MCF 10A (cell line): ENCODE measurements at regions not wholly inside any gene's neighbourhood (a gene's known extent, or its start where the extent isn't known, plus 50 kb on each side); places are given as distances from the start of the nearest gene placed in this dataset.

Source experiments
- BruUV-seq: library from RNA; stranded (reverse); fragments of 400-500 nt; replicated peaks from 2 replicates; lab custom pipeline; 2021; lab: Mats Ljungman, UMichigan
- CTCF ChIA-PET: fragments of 300-600 bp; sonication (Branson Sonifier 250); formaldehyde crosslinking; extraction: SDS; loops from one replicate; lab custom pipeline; 2021; ENCODE audit warnings: antibody characterized with exemption, inconsistent platforms; lab: Yijun Ruan, JAX
- POLR2A ChIA-PET: fragments of 300-600, 350-650 bp; sonication (Branson Sonifier 250); formaldehyde crosslinking; extraction: SDS; loops from one replicate; lab custom pipeline; 2020; ENCODE audit warnings: antibody characterized with exemption, inconsistent platforms; lab: Yijun Ruan, JAX
- DNase-seq: peaks from one replicate; pipeline ENCODE4 v3.0.0-alpha.2; 2018; ENCODE audit not compliant: unreplicated experiment
- H3K27ac Mint-ChIP-seq: one replicate; pipeline ENCODE4 v1.8.0; 2022; ENCODE audit warnings: mild to moderate bottlenecking, low read depth, mixed read lengths; ENCODE audit not compliant: unreplicated experiment
- H3K27me3 Mint-ChIP-seq: one replicate; pipeline ENCODE4 v1.8.0; 2022; ENCODE audit warnings: mixed read lengths; ENCODE audit not compliant: insufficient read depth, unreplicated experiment
- H3K36me3 Mint-ChIP-seq: one replicate; pipeline ENCODE4 v1.8.0; 2022; ENCODE audit warnings: mild to moderate bottlenecking, moderate library complexity, mixed read lengths; ENCODE audit not compliant: insufficient read depth, unreplicated experiment
- H3K4me1 Mint-ChIP-seq: one replicate; pipeline ENCODE4 v1.8.0; 2022; ENCODE audit warnings: mixed read lengths; ENCODE audit not compliant: insufficient read depth, unreplicated experiment
- H3K4me3 Mint-ChIP-seq: one replicate; pipeline ENCODE4 v1.8.0; 2022; ENCODE audit warnings: mild to moderate bottlenecking, moderate library complexity, mixed read lengths; ENCODE audit not compliant: unreplicated experiment
- H3K9me3 Mint-ChIP-seq: one replicate; pipeline ENCODE4 v1.8.0; 2022; ENCODE audit warnings: mixed read lengths; ENCODE audit not compliant: unreplicated experiment
- intact Hi-C: fragments of 100-400 bp; cut with micrococcal nuclease; formaldehyde crosslinking; loops from 2 replicates; pipeline ENCODE4 v1.14.1; 2022
- TF ChIP-seq, protein P1 (sequence below): fragments of 200-600 bp; IDR thresholded peaks from one replicate; pipeline ENCODE4 v1.8.0; 2022; ENCODE audit warnings: antibody characterized with exemption, mild to moderate bottlenecking; ENCODE audit not compliant: unreplicated experiment

DNA sequence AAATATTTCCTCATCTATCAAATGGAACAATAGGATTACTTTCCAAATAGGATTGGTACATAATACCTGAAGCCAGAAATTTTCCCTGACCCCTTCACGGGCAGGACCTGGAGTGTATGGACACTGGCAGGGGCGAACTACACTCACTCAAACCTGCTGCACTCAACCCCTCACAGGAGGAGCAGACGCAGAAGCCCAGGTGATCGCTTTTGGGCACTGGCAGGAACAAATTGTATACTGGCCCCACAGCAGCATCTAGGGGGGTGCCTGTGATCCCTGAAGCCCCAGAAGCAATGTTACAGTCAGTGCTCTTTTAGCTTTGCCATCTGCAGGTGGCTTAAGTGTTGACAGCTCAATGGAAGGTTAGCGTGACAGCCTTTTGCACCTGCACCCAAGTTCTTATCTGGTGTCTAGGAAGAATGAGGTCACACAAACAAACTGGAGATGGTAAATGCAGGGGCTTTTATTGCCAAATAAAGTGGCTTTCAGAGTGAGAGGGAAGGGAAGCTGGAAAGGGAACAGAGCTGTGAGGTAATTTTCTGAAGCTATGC is 199.2 kb upstream of the NEGR1 start:
- intact Hi-C loops: no loop called here
- Mint-ChIP-seq H3K4me1 (no peaks in the 10 kb centered on the region), H3K9me3 (peaks cover 7% of the 10 kb centered on the region), H3K27ac (no peak overlapping the region), H3K36me3 (no peaks in the 10 kb centered on the region), H3K27me3 (no peaks in the 10 kb centered on the region), H3K4me3 (no peak overlapping the region)
- ChIA-PET POLR2A (no interaction called here), CTCF (interaction anchor here (0.9 kb wide), 1 partner anchor 49 kb away, joined by 3 read pairs; no protein-coding TSS in a partner anchor)
- no TSS peak for BruUV-seq
- DNase-seq: no peak
- TF ChIP-seq, protein P1, sequence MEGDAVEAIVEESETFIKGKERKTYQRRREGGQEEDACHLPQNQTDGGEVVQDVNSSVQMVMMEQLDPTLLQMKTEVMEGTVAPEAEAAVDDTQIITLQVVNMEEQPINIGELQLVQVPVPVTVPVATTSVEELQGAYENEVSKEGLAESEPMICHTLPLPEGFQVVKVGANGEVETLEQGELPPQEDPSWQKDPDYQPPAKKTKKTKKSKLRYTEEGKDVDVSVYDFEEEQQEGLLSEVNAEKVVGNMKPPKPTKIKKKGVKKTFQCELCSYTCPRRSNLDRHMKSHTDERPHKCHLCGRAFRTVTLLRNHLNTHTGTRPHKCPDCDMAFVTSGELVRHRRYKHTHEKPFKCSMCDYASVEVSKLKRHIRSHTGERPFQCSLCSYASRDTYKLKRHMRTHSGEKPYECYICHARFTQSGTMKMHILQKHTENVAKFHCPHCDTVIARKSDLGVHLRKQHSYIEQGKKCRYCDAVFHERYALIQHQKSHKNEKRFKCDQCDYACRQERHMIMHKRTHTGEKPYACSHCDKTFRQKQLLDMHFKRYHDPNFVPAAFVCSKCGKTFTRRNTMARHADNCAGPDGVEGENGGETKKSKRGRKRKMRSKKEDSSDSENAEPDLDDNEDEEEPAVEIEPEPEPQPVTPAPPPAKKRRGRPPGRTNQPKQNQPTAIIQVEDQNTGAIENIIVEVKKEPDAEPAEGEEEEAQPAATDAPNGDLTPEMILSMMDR: no peak

DNA sequence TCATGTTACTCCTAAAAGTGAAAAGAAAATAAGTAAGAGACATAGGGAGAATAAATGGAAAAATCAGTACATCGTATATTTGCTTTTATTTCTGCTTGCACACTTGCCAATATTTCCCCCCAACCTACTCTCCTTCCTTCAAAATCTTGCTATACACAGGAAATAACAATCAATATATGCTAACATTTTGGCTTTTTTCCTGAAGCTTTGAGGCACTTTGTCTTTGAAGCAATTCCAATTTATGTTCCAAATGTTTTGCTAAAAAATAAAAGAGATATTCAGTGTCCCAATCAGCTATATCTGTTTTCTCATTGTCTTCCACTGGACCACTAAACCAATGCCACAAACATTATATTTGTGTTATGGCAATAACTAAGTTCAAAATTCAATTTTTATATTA is 184.0 kb upstream of the NEGR1 start:
- ChIA-PET POLR2A (no interaction called here), CTCF (no interaction called here)
- H3K36me3 Mint-ChIP-seq: no peaks in the 10 kb centered on the region
- H3K27ac Mint-ChIP-seq: no peak overlapping the region
- no peaks in the 10 kb centered on the region for H3K4me1 Mint-ChIP-seq
- TF ChIP-seq, protein P1: no peak
- H3K4me3 Mint-ChIP-seq: no peak overlapping the region
- intact Hi-C loops: no loop called here
- H3K27me3 Mint-ChIP-seq: no peaks in the 10 kb centered on the region
- H3K9me3 Mint-ChIP-seq: no peaks in the 10 kb centered on the region
- DNase-seq: no peak
- no TSS peak for BruUV-seq

DNA sequence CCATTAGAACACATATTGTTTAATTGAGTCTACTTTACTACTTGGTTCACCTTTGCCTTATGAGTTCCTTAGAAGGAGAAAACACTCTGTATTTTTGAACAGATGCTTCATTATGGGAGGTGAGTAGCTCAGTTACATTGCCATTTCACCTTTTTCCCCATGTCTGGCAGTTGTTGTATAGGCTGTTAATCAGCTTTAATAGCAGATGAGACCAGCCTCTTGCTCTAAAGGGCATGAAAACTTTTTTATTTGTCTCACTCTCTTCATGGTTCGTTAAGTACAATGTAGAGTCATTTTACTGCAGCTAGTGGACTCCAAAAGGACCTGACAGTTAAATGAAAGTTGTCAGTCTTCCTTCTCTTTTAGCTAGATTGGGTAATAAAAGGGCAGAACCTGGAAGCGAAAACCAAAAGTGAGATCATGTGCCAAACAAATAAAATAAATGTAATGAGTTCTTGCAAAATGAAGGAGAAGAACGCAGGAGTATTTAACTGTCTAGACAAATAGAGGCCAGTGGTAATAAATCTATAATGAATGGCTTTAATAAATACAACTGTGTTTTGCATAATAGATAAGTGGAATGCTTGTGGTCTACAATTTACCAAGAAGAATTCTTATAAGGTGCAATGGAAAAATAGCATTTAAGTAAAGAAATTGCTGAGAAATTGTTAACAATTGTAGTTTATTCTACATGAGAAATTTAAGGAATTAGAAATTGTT is 180.0 kb upstream of the NEGR1 start:
- no peaks in the 10 kb centered on the region for H3K27me3 Mint-ChIP-seq
- POLR2A ChIA-PET: interaction anchor here (0.8 kb wide), 1 partner anchor 250 kb away, joined by 3 read pairs; no protein-coding TSS in a partner anchor
- TF ChIP-seq, protein P1: no peak
- H3K4me3 Mint-ChIP-seq: no peak overlapping the region
- BruUV-seq: no TSS peak
- CTCF ChIA-PET: interaction anchor here (0.6 kb wide), 1 partner anchor 1441 kb away, joined by 3 read pairs; no protein-coding TSS in a partner anchor
- intact Hi-C loops: no loop called here
- H3K9me3 Mint-ChIP-seq: no peaks in the 10 kb centered on the region
- no peak overlapping the region for H3K27ac Mint-ChIP-seq
- H3K36me3 Mint-ChIP-seq: no peaks in the 10 kb centered on the region
- no peak for DNase-seq
- H3K4me1 Mint-ChIP-seq: no peaks in the 10 kb centered on the region

DNA sequence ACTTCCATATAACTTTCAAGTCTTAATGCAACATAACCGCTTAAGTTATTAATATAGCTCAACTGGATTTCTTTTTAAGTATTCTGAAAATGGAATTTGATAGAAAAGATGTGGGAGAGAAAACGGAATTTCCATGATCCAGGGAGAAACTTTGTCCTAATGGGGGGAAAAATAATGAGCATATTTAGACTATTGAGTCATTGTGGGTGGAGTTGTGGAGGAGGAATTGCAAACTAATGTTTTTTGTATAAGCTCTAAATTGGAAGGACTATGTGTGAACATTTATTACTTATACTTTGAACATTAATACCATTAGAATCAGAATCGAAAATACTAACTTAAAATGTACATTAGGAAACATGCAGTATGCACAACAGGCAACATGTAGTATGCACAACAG is 159.9 kb upstream of the NEGR1 start:
- no TSS peak for BruUV-seq
- no peak for DNase-seq
- intact Hi-C loops: no loop called here
- ChIA-PET POLR2A (no interaction called here), CTCF (interaction anchor here (0.8 kb wide), 1 partner anchor 10 kb away, joined by 3 read pairs; no protein-coding TSS in a partner anchor)
- Mint-ChIP-seq H3K27me3 (no peaks in the 10 kb centered on the region), H3K36me3 (no peaks in the 10 kb centered on the region), H3K27ac (no peak overlapping the region), H3K4me3 (no peak overlapping the region), H3K4me1 (peaks cover 20% of the 10 kb centered on the region), H3K9me3 (no peaks in the 10 kb centered on the region)
- TF ChIP-seq, protein P1: no peak
